ENCODE measurements at regions not wholly inside any gene's neighbourhood (a gene's known extent, or its start where the extent isn't known, plus 50 kb on each side); places are given as distances from the start of the nearest gene placed in this dataset.
"Not testable (repeated sequence)": the region's sequence is repeated elsewhere in the genome, so short reads cannot be mapped to it uniquely, and the experiment has no call there.

- no peak for DNase-seq (ENCODE audit: low read depth)
These were observed 303.1 kb downstream of the FZD1 start for GRCh38 chr7:91567081-91568012.

GRCh38 chr7:91568138-91568537 is 303.9 kb downstream of the FZD1 start:
- DNase-seq (ENCODE audit: low read depth): no peak

- DNase-seq (ENCODE audit: low read depth): no peak
These were observed 305.7 kb downstream of the FZD1 start for GRCh38 chr7:91569728-91570457.

- no peak for DNase-seq (ENCODE audit: low read depth)
These were observed 306.3 kb downstream of the FZD1 start for GRCh38 chr7:91570560-91570959.

- no peak for DNase-seq (ENCODE audit: low read depth)
These were observed 307.4 kb downstream of the FZD1 start for GRCh38 chr7:91571601-91572000.

GRCh38 chr7:91573405-91573804 is 307.1 kb downstream of the MTERF1 start:
- DNase-seq (ENCODE audit: low read depth): no peak

- DNase-seq (ENCODE audit: low read depth): not testable (repeated sequence)
These were observed 304.0 kb downstream of the MTERF1 start for GRCh38 chr7:91576459-91576858.

GRCh38 chr7:91579837-91580236 is 300.7 kb downstream of the MTERF1 start:
- no peak for DNase-seq (ENCODE audit: low read depth)

GRCh38 chr7:91582799-91583477 is 297.6 kb downstream of the MTERF1 start:
- no peak for DNase-seq (ENCODE audit: low read depth)

GRCh38 chr7:91596287-91596686 is 284.2 kb downstream of the MTERF1 start:
- no peak for DNase-seq (ENCODE audit: low read depth)

- DNase-seq (ENCODE audit: low read depth): no peak
These were observed 281.7 kb downstream of the MTERF1 start for GRCh38 chr7:91598791-91599190.

- DNase-seq (ENCODE audit: low read depth): no peak
These were observed 280.4 kb downstream of the MTERF1 start for GRCh38 chr7:91600112-91600511.

GRCh38 chr7:91603707-91604106 is 276.8 kb downstream of the MTERF1 start:
- DNase-seq (ENCODE audit: low read depth): no peak

GRCh38 chr7:91608606-91609005 is 271.9 kb downstream of the MTERF1 start:
- DNase-seq (ENCODE audit: low read depth): no peak

GRCh38 chr7:91609525-91609924 is 271.0 kb downstream of the MTERF1 start:
- no peak for DNase-seq (ENCODE audit: low read depth)

GRCh38 chr7:91614431-91614830 is 266.1 kb downstream of the MTERF1 start:
- DNase-seq (ENCODE audit: low read depth): no peak

GRCh38 chr7:91618776-91619765 is 261.4 kb downstream of the MTERF1 start:
- DNase-seq (ENCODE audit: low read depth): no peak

GRCh38 chr7:91620827-91621226 is 259.7 kb downstream of the MTERF1 start:
- DNase-seq (ENCODE audit: low read depth): no peak

- not testable (repeated sequence) for DNase-seq (ENCODE audit: low read depth)
These were observed 253.2 kb downstream of the MTERF1 start for GRCh38 chr7:91627324-91627723.

- DNase-seq (ENCODE audit: low read depth): no peak
These were observed 251.8 kb downstream of the MTERF1 start for GRCh38 chr7:91628742-91629141.

Data from iris pigment epithelial cell (primary cell).